Fibroblast of lung (primary cell): ENCODE measurements at regions not wholly inside any gene's neighbourhood (a gene's known extent, or its start where the extent isn't known, plus 50 kb on each side); places are given as distances from the start of the nearest gene placed in this dataset.

Experiments
- DNase-seq, 2 donors: peaks; one replicate each; pipeline versions ENCODE4 v3.0.0 to v3.0.0-alpha.2; 2010; ENCODE audit warnings: low read depth in 2 of 2
- H2AFZ ChIP-seq: 2 replicates; pipeline ENCODE4 v1.5.1; 2012; ENCODE audit warnings: low read length, control low read depth, inconsistent platforms
- H3K27ac ChIP-seq: 2 replicates; pipeline ENCODE4 v1.5.1; 2011; ENCODE audit warnings: low read length, control low read depth; ENCODE audit not compliant: insufficient read depth
- H3K27me3 ChIP-seq: 2 replicates; pipeline ENCODE4 v1.5.1; 2011; ENCODE audit warnings: mild to moderate bottlenecking, low read length; ENCODE audit not compliant: control insufficient read depth, insufficient read depth
- H3K36me3 ChIP-seq: 2 replicates; pipeline ENCODE4 v1.5.1; 2011; ENCODE audit warnings: low read length; ENCODE audit not compliant: control insufficient read depth, insufficient read depth
- H3K4me1 ChIP-seq: 2 replicates; pipeline ENCODE4 v1.5.1; 2011; ENCODE audit warnings: low read length; ENCODE audit not compliant: control insufficient read depth, insufficient read depth; ENCODE audit errors: extremely low read depth
- H3K4me2 ChIP-seq: 2 replicates; pipeline ENCODE4 v1.5.1; 2011; ENCODE audit warnings: low read length, control low read depth; ENCODE audit not compliant: insufficient read depth; ENCODE audit errors: extremely low read depth
- H3K4me3 ChIP-seq, 4 experiments: fragments of 200-600 bp in 1 of 4; sonication (generic) in 1 of 4; replicated peaks in 1 of 4; 2 replicates each; pipeline ENCODE4 v1.5.1; 2011 to 2016; ENCODE audit warnings: low read length in 4 of 4, low read depth in 3 of 4, mild to moderate bottlenecking in 3 of 4, control low read depth in 2 of 4, inconsistent platforms in 1 of 4, mixed read lengths in 1 of 4; ENCODE audit not compliant: insufficient read depth in 1 of 4; ENCODE audit errors: control extremely low read depth in 1 of 4
- H3K79me2 ChIP-seq: 2 replicates; pipeline ENCODE4 v1.5.1; 2012; ENCODE audit warnings: mild to moderate bottlenecking, low read length, inconsistent platforms; ENCODE audit not compliant: control insufficient read depth, insufficient read depth
- H3K9ac ChIP-seq: 2 replicates; pipeline ENCODE4 v1.5.1; 2011; ENCODE audit warnings: mild to moderate bottlenecking, low read length, control low read depth; ENCODE audit not compliant: insufficient read depth
- H3K9me3 ChIP-seq: 2 replicates; pipeline ENCODE4 v1.5.1; 2012; ENCODE audit warnings: low read depth, low read length; ENCODE audit not compliant: control insufficient read depth, insufficient read depth
- H4K20me1 ChIP-seq: 2 replicates; pipeline ENCODE4 v1.5.1; 2011; ENCODE audit warnings: low read length; ENCODE audit not compliant: control insufficient read depth, insufficient read depth; ENCODE audit errors: extremely low read depth
- CTCF ChIP-seq, 2 donors: IDR thresholded peaks in 1 of 2; conservative IDR thresholded peaks in 1 of 2; 1 replicate in 1 of 2; 2 replicates in 1 of 2; pipeline ENCODE4 v1.5.1; 2011 to 2012; ENCODE audit warnings: low read length in 2 of 2, control low read depth in 1 of 2, inconsistent platforms in 1 of 2, low read depth in 1 of 2, mild to moderate bottlenecking in 1 of 2
- EZH2 ChIP-seq: IDR thresholded peaks from 2 replicates; pipeline ENCODE4 v1.5.1; 2012; ENCODE audit warnings: low read length, control low read depth, mild to moderate bottlenecking; ENCODE audit errors: missing control alignments

GRCh38 chr6:71675386-71675785, 211.0 kb upstream of the RIMS1 start:
- Histone ChIP-seq H3K79me2 (no peaks in the 10 kb centered on the region), H2AFZ (no peak overlapping the region), H4K20me1 (no peaks in the 10 kb centered on the region), H3K27ac (no peak overlapping the region), H3K9ac (no peak overlapping the region), H3K4me2 (no peak overlapping the region), H3K4me1 (no peaks in the 10 kb centered on the region), H3K27me3 (no peaks in the 10 kb centered on the region), H3K9me3 (no peaks in the 10 kb centered on the region), H3K36me3 (no peaks in the 10 kb centered on the region), H3K4me3 (no peak overlapping the region)
- DNase-seq, result no peak
- no peak for TF ChIP-seq EZH2
- TF ChIP-seq CTCF (conservative IDR thresholded peaks at IDR 0.05 in 1 of 2, IDR thresholded peaks at IDR 0.05 in 1 of 2; ENCODE audit: low read depth in 1 of 2, low read length in 2 of 2), result no peak

- no peak for DNase-seq
- H3K4me3 ChIP-seq, result no peak overlapping the region
- no peaks in the 10 kb centered on the region for H3K4me1 ChIP-seq
- no peaks in the 10 kb centered on the region for H3K79me2 ChIP-seq
- no peaks in the 10 kb centered on the region for H3K27me3 ChIP-seq
- TF ChIP-seq CTCF (conservative IDR thresholded peaks at IDR 0.05 in 1 of 2, IDR thresholded peaks at IDR 0.05 in 1 of 2; ENCODE audit: low read depth in 1 of 2, low read length in 2 of 2) (no peak), EZH2 (no peak)
- no peak overlapping the region for H3K27ac ChIP-seq
- H4K20me1 ChIP-seq, result no peaks in the 10 kb centered on the region
- no peaks in the 10 kb centered on the region for H3K36me3 ChIP-seq
- H3K9me3 ChIP-seq, result no peaks in the 10 kb centered on the region
- H3K4me2 ChIP-seq, result no peak overlapping the region
- H3K9ac ChIP-seq, result no peak overlapping the region
- no peak overlapping the region for H2AFZ ChIP-seq
These were observed 210.1 kb upstream of the RIMS1 start for GRCh38 chr6:71676298-71676697.

GRCh38 chr6:71678091-71678490, 208.3 kb upstream of the RIMS1 start:
- H2AFZ ChIP-seq, result no peak overlapping the region
- no peak overlapping the region for H3K4me3 ChIP-seq
- H3K27me3 ChIP-seq, result no peaks in the 10 kb centered on the region
- no peak overlapping the region for H3K9ac ChIP-seq
- H3K9me3 ChIP-seq, result no peaks in the 10 kb centered on the region
- TF ChIP-seq EZH2 (no peak), CTCF (conservative IDR thresholded peaks at IDR 0.05 in 1 of 2, IDR thresholded peaks at IDR 0.05 in 1 of 2; ENCODE audit: low read depth in 1 of 2, low read length in 2 of 2) (no peak)
- no peaks in the 10 kb centered on the region for H3K4me1 ChIP-seq
- H3K27ac ChIP-seq, result no peak overlapping the region
- DNase-seq, result no peak
- no peaks in the 10 kb centered on the region for H3K79me2 ChIP-seq
- no peak overlapping the region for H3K4me2 ChIP-seq
- no peaks in the 10 kb centered on the region for H4K20me1 ChIP-seq
- H3K36me3 ChIP-seq, result no peaks in the 10 kb centered on the region
